ENCODE measurements at regions not wholly inside any gene's neighbourhood (a gene's known extent, or its start where the extent isn't known, plus 50 kb on each side); places are given as distances from the start of the nearest gene placed in this dataset.

- Histone ChIP-seq H3K9me3 (replicated peaks; ENCODE audit: control insufficient read depth, insufficient read depth, low read length) (no peaks in the 10 kb centered on the region), H3K4me3 (no peak overlapping the region), H3K27me3 (replicated peaks in 1 of 2; ENCODE audit: control insufficient read depth in 2 of 2, insufficient read depth in 2 of 2, low read length in 1 of 2) (no peaks in the 10 kb centered on the region), H3K27ac (ENCODE audit: control insufficient read depth, insufficient read depth) (no peak overlapping the region), H3K9ac (ENCODE audit: control insufficient read depth, insufficient read depth, low read length) (no peak overlapping the region), H3K36me3 (ENCODE audit: control insufficient read depth in 2 of 2, insufficient read depth in 2 of 2, low read length in 1 of 2) (no peaks in the 10 kb centered on the region), H3K4me1 (ENCODE audit: control insufficient read depth, insufficient read depth, low read length) (no peaks in the 10 kb centered on the region), H2AFZ (ENCODE audit: control insufficient read depth, low read depth, low read length) (no peak overlapping the region), H4K20me1 (ENCODE audit: control insufficient read depth, insufficient read depth) (no peaks in the 10 kb centered on the region), H3K4me2 (ENCODE audit: control insufficient read depth, insufficient read depth) (no peak overlapping the region), H3K79me2 (ENCODE audit: control insufficient read depth, insufficient read depth, low read length) (no peaks in the 10 kb centered on the region)
- BruUV-seq (replicated peaks) = no TSS peak
- WGBS (ENCODE audit: insufficient coverage, insufficient replicate concordance, low lambda C conversion rate, missing lambda C conversion rate) = 54% methylated on average over 6 of the region's 6 CpGs
- TF ChIP-seq, protein P1, sequence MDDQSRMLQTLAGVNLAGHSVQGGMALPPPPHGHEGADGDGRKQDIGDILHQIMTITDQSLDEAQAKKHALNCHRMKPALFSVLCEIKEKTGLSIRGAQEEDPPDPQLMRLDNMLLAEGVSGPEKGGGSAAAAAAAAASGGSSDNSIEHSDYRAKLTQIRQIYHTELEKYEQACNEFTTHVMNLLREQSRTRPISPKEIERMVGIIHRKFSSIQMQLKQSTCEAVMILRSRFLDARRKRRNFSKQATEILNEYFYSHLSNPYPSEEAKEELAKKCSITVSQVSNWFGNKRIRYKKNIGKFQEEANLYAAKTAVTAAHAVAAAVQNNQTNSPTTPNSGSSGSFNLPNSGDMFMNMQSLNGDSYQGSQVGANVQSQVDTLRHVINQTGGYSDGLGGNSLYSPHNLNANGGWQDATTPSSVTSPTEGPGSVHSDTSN (IDR thresholded peaks at IDR 0.05; ENCODE audit: insufficient replicate concordance, low read depth, low read length) = no peak
- no peak for TF ChIP-seq TCF3 (IDR thresholded peaks at IDR 0.05; ENCODE audit: borderline replicate concordance, insufficient read depth, low read depth, low read length)
- no peak for TF ChIP-seq WRNIP1 (IDR thresholded peaks at IDR 0.05; ENCODE audit: borderline replicate concordance, low read depth, low read length)
- no peak for TF ChIP-seq HCFC1 (IDR thresholded peaks at IDR 0.05; ENCODE audit: low read length)
- TF ChIP-seq PAX5 (IDR thresholded peaks at IDR 0.05; ENCODE audit: borderline replicate concordance, low read depth, low read length) = no peak
- no peak for TF ChIP-seq RCOR1 (conservative IDR thresholded peaks at IDR 0.05; ENCODE audit: low read depth, low read length)
- no peak for TF ChIP-seq E4F1 (IDR thresholded peaks at IDR 0.05; ENCODE audit: borderline replicate concordance, partially characterized antibody)
- no peak for TF ChIP-seq NFYA (IDR thresholded peaks at IDR 0.05; ENCODE audit: borderline replicate concordance, low read depth, low read length)
- TF ChIP-seq IRF3 (IDR thresholded peaks at IDR 0.05) = no peak
- no peak for TF ChIP-seq ZNF274 (IDR thresholded peaks at IDR 0.05; ENCODE audit: insufficient read depth, insufficient read length)
- no peak for TF ChIP-seq IRF4 (IDR thresholded peaks at IDR 0.05; ENCODE audit: low read depth, low read length)
- no peak for TF ChIP-seq KAT2A (conservative IDR thresholded peaks at IDR 0.05; ENCODE audit: control insufficient read depth, low read depth, low read length)
- no peak for TF ChIP-seq ZZZ3 (IDR thresholded peaks at IDR 0.05; ENCODE audit: control insufficient read depth, insufficient read length, low read depth)
- no peak for ATAC-seq
- FAIRE-seq = no peak
- DNase-seq (ENCODE audit: low read depth, low spot score) = no peak
- ChIA-PET SMC1A (ENCODE audit: uncharacterized antibody, unreplicated experiment) (no interaction called here), CTCF (no interaction called here), RAD21 (ENCODE audit: unreplicated experiment) (no interaction called here), POLR2A (no interaction called here)
- in situ Hi-C loops (cut with MboI) = no loop called here
- intact Hi-C loops (cut with micrococcal nuclease; ENCODE audit: unreplicated experiment) = no loop called here
Measured at GRCh38 chr11:8313504-8314090, 49.9 kb upstream of the LMO1 start.
